WTC11 (cell line): ENCODE measurements at regions not wholly inside any gene's neighbourhood (a gene's known extent, or its start where the extent isn't known, plus 50 kb on each side); places are given as distances from the start of the nearest gene placed in this dataset.

ENCODE experiments used
- ATAC-seq: fragments of 200-7000 bp; cut with Tn5 transposase; 2 replicates; pipeline ENCODE4 v1.10.0; 2021; ENCODE audit warnings: mild to moderate bottlenecking, moderate library complexity
- CTCF ChIA-PET: fragments of 300-600 bp; sonication (Branson Sonifier 250); formaldehyde crosslinking; loops from one replicate; lab custom pipeline; 2021; ENCODE audit warnings: antibody characterized with exemption; lab: Charles Lee
- POLR2A ChIA-PET: fragments of 350-600 bp; sonication (Branson Sonifier 250); formaldehyde crosslinking; loops from one replicate; lab custom pipeline; 2021; ENCODE audit warnings: antibody characterized with exemption; lab: Charles Lee
- DNase-seq: peaks from one replicate; pipeline ENCODE4 v3.0.0; 2021; ENCODE audit warnings: low spot score
- H3K27ac Mint-ChIP-seq: 2 replicates; pipeline ENCODE4 v1.8.0; 2021; ENCODE audit warnings: mixed read lengths
- H3K27me3 Mint-ChIP-seq: 2 replicates; pipeline ENCODE4 v1.8.0; 2021; ENCODE audit warnings: low read depth, mild to moderate bottlenecking, moderate library complexity, mixed read lengths
- H3K36me3 Mint-ChIP-seq: 2 replicates; pipeline ENCODE4 v1.8.0; 2021; ENCODE audit warnings: mixed read lengths
- H3K4me1 Mint-ChIP-seq: 2 replicates; pipeline ENCODE4 v1.8.0; 2022; ENCODE audit warnings: mixed read lengths
- H3K4me3 Mint-ChIP-seq: 2 replicates; pipeline ENCODE4 v1.8.0; 2021; ENCODE audit warnings: mild to moderate bottlenecking, moderate library complexity, mixed read lengths
- H3K9me3 Mint-ChIP-seq: 2 replicates; pipeline ENCODE4 v1.8.0; 2021; ENCODE audit warnings: mixed read lengths
- AR ChIP-seq: fragments of 250-450 bp; sonication (Bioruptor Pico); IDR thresholded peaks from 2 replicates; pipeline ENCODE4 v1.9.0; 2021; ENCODE audit warnings: mild to moderate bottlenecking
- ATF6 ChIP-seq: sonication (generic); formaldehyde crosslinking; IDR thresholded peaks from 2 replicates; pipeline ENCODE4 v1.8.1; 2023; ENCODE audit warnings: mild to moderate bottlenecking, missing genetic modification reagents
- CDX4 ChIP-seq: fragments of 250-450 bp; sonication (Bioruptor Pico); IDR thresholded peaks from 2 replicates; pipeline ENCODE4 v1.9.0; 2021; ENCODE audit warnings: moderate library complexity, mild to moderate bottlenecking, inconsistent platforms, borderline replicate concordance
- CREM ChIP-seq: sonication (generic); formaldehyde crosslinking; IDR thresholded peaks from 2 replicates; pipeline ENCODE4 v1.8.1; 2022; ENCODE audit warnings: mild to moderate bottlenecking, missing genetic modification reagents, moderate library complexity
- E2F4 ChIP-seq: sonication (generic); formaldehyde crosslinking; IDR thresholded peaks from 2 replicates; pipeline ENCODE4 v1.8.1; 2022; ENCODE audit warnings: low read depth, mild to moderate bottlenecking, moderate library complexity, missing genetic modification reagents, borderline replicate concordance
- FOXP1 ChIP-seq: sonication (generic); formaldehyde crosslinking; IDR thresholded peaks from 2 replicates; pipeline ENCODE4 v1.8.0; 2022; ENCODE audit warnings: missing genetic modification reagents, mild to moderate bottlenecking, moderate library complexity, borderline replicate concordance
- HMGXB4 ChIP-seq: sonication (generic); formaldehyde crosslinking; IDR thresholded peaks from 2 replicates; pipeline ENCODE4 v1.8.1; 2023; ENCODE audit warnings: mild to moderate bottlenecking, moderate library complexity, missing genetic modification reagents
- IRF1 ChIP-seq: sonication (generic); formaldehyde crosslinking; IDR thresholded peaks from 2 replicates; pipeline ENCODE4 v1.8.0; 2023; ENCODE audit warnings: missing genetic modification reagents
- SMAD4 ChIP-seq: sonication (generic); formaldehyde crosslinking; IDR thresholded peaks from 2 replicates; pipeline ENCODE4 v1.8.0; 2022; ENCODE audit warnings: mild to moderate bottlenecking, missing genetic modification reagents
- SP1 ChIP-seq: sonication (generic); formaldehyde crosslinking; conservative IDR thresholded peaks from 2 replicates; pipeline ENCODE4 v1.8.1; 2022; ENCODE audit warnings: missing genetic modification reagents
- TCF7 ChIP-seq: sonication (generic); formaldehyde crosslinking; IDR thresholded peaks from 2 replicates; pipeline ENCODE4 v1.8.0; 2022; ENCODE audit warnings: mild to moderate bottlenecking, low read depth, missing genetic modification reagents, moderate library complexity
- TEAD1 ChIP-seq: sonication (generic); formaldehyde crosslinking; IDR thresholded peaks from 2 replicates; pipeline ENCODE4 v1.8.0; 2022; ENCODE audit warnings: mild to moderate bottlenecking, missing genetic modification reagents
- TP53 ChIP-seq: sonication (generic); formaldehyde crosslinking; IDR thresholded peaks from 2 replicates; pipeline ENCODE4 v1.8.1; 2023; ENCODE audit warnings: mild to moderate bottlenecking, missing genetic modification reagents
- USF2 ChIP-seq: sonication (generic); formaldehyde crosslinking; IDR thresholded peaks from 2 replicates; pipeline ENCODE4 v1.8.1; 2023; ENCODE audit warnings: mild to moderate bottlenecking, missing genetic modification reagents, moderate library complexity
- ZNF138 ChIP-seq: sonication (generic); formaldehyde crosslinking; conservative IDR thresholded peaks from 2 replicates; pipeline ENCODE4 v1.8.1; 2022; ENCODE audit warnings: mild to moderate bottlenecking, moderate library complexity, missing genetic modification reagents
- ZNF396 ChIP-seq: fragments of 250-450 bp; sonication (Bioruptor Pico); IDR thresholded peaks from 2 replicates; pipeline ENCODE4 v1.8.0; 2021; ENCODE audit warnings: mild to moderate bottlenecking, moderate library complexity, borderline replicate concordance
- ZNF425 ChIP-seq: fragments of 250-450 bp; sonication (Bioruptor Pico); conservative IDR thresholded peaks from 2 replicates; pipeline ENCODE4 v1.9.0; 2021; ENCODE audit warnings: mild to moderate bottlenecking
- ZSCAN18 ChIP-seq: fragments of 250-450 bp; sonication (Bioruptor Pico); IDR thresholded peaks from 2 replicates; pipeline ENCODE4 v2.1.2; 2022; ENCODE audit warnings: mild to moderate bottlenecking, moderate library complexity

GRCh38 chr4:108337923-108338322 is 169.2 kb upstream of the LEF1 start:
- H3K27ac Mint-ChIP-seq: no peak overlapping the region
- ChIA-PET CTCF (no interaction called here), POLR2A (no interaction called here)
- TF ChIP-seq SP1 (CRISPR knock-in tag) (no peak), CREM (no peak), USF2 (CRISPR knock-in tag) (no peak), ZNF138 (no peak), TP53 (CRISPR knock-in tag) (no peak)
- no peaks in the 10 kb centered on the region for H3K9me3 Mint-ChIP-seq
- ATAC-seq (no peak), DNase-seq (no peak)
- H3K4me3 Mint-ChIP-seq: no peak overlapping the region
- H3K36me3 Mint-ChIP-seq: no peaks in the 10 kb centered on the region
- H3K4me1 Mint-ChIP-seq: peaks cover 13% of the 10 kb centered on the region
- no peaks in the 10 kb centered on the region for H3K27me3 Mint-ChIP-seq

- H3K4me1 Mint-ChIP-seq: peaks cover 24% of the 10 kb centered on the region
- ATAC-seq (no peak), DNase-seq (no peak)
- no peak overlapping the region for H3K4me3 Mint-ChIP-seq
- H3K27me3 Mint-ChIP-seq: no peaks in the 10 kb centered on the region
- TF ChIP-seq ZNF425 (CRISPR knock-in tag) (no peak), E2F4 (CRISPR knock-in tag) (no peak)
- H3K36me3 Mint-ChIP-seq: no peaks in the 10 kb centered on the region
- no peak overlapping the region for H3K27ac Mint-ChIP-seq
- no peaks in the 10 kb centered on the region for H3K9me3 Mint-ChIP-seq
- ChIA-PET CTCF (no interaction called here), POLR2A (no interaction called here)
These were observed 167.3 kb upstream of the LEF1 start for GRCh38 chr4:108336076-108336475.

GRCh38 chr4:108335081-108335480 is 166.3 kb upstream of the LEF1 start:
- no peak overlapping the region for H3K27ac Mint-ChIP-seq
- ChIA-PET POLR2A (no interaction called here), CTCF (no interaction called here)
- ATAC-seq (no peak), DNase-seq (no peak)
- H3K4me1 Mint-ChIP-seq: peaks cover 24% of the 10 kb centered on the region
- peaks cover 2% of the 10 kb centered on the region; the same call in 1 of the 2 replicates for H3K27me3 Mint-ChIP-seq
- no peaks in the 10 kb centered on the region for H3K9me3 Mint-ChIP-seq
- H3K4me3 Mint-ChIP-seq: no peak overlapping the region
- no peaks in the 10 kb centered on the region for H3K36me3 Mint-ChIP-seq
- no peak for TF ChIP-seq SMAD4 (CRISPR knock-in tag)
- TF ChIP-seq ZSCAN18 (CRISPR knock-in tag): no peak
- TF ChIP-seq ATF6 (CRISPR knock-in tag): no peak
- TF ChIP-seq ZNF396 (CRISPR knock-in tag): no peak
- TF ChIP-seq FOXP1: no peak
- TF ChIP-seq HMGXB4 (CRISPR knock-in tag): no peak
- no peak for TF ChIP-seq TEAD1 (CRISPR knock-in tag)
- no peak for TF ChIP-seq TCF7 (CRISPR knock-in tag)
- no peak for TF ChIP-seq IRF1 (CRISPR knock-in tag)
- no peak for TF ChIP-seq AR (CRISPR knock-in tag)
- TF ChIP-seq CDX4 (CRISPR knock-in tag): no peak
